Tibial artery (tissue), 4 donors: ENCODE measurements at regions not wholly inside any gene's neighbourhood (a gene's known extent, or its start where the extent isn't known, plus 50 kb on each side); places are given as distances from the start of the nearest gene placed in this dataset.

Source experiments
- DNase-seq, 2 donors: peaks; one replicate each; pipeline ENCODE4 v3.0.0-alpha.2; 2019
- H3K27ac ChIP-seq, 2 donors: fragments of 200-600 bp; sonication (generic) in 1 of 2; 1 replicate in 1 of 2; 2 replicates in 1 of 2; pipeline ENCODE4 v1.5.1; 2018 to 2019; ENCODE audit warnings: mild to moderate bottlenecking in 1 of 2
- H3K27me3 ChIP-seq, 2 donors: fragments of 200-600 bp; sonication (generic) in 1 of 2; one replicate each; pipeline versions ENCODE4 v1.5.1 to v1.6.0; 2016 to 2019
- H3K36me3 ChIP-seq, 3 donors: fragments of 200-600 bp; sonication (generic) in 2 of 3; one replicate each; pipeline ENCODE4 v1.5.1; 2016 to 2019; ENCODE audit warnings: mild to moderate bottlenecking in 2 of 3
- H3K4me1 ChIP-seq, 4 donors: fragments of 200-600 bp; sonication (generic) in 2 of 4; 1 replicate in 3 of 4; 2 replicates in 1 of 4; pipeline ENCODE4 v1.5.1; 2016 to 2019
- H3K4me3 ChIP-seq, 2 donors: fragments of 200-600 bp; sonication (generic) in 1 of 2; 1 replicate in 1 of 2; 2 replicates in 1 of 2; pipeline ENCODE4 v1.5.1; 2018 to 2019; ENCODE audit warnings: mild to moderate bottlenecking in 2 of 2
- H3K9me3 ChIP-seq, 3 donors: fragments of 200-600 bp; sonication (generic) in 1 of 3; one replicate each; pipeline ENCODE4 v1.5.1; 2016 to 2019
- intact Hi-C: fragments of 100-400 bp; cut with DNase I; formaldehyde crosslinking; loops from one replicate; pipeline ENCODE4 v1.15.0; 2023; ENCODE audit warnings: low total_unique reads
- TF ChIP-seq, protein P1 (sequence below), 2 experiments: fragments of 200-600 bp in 1 of 2; fragments of 450-650 bp in 1 of 2; IDR thresholded peaks; one replicate each; pipeline ENCODE4 v1.5.1; 2017 to 2019; ENCODE audit warnings: antibody characterized with exemption in 2 of 2, mild to moderate bottlenecking in 1 of 2, moderate library complexity in 1 of 2

DNA sequence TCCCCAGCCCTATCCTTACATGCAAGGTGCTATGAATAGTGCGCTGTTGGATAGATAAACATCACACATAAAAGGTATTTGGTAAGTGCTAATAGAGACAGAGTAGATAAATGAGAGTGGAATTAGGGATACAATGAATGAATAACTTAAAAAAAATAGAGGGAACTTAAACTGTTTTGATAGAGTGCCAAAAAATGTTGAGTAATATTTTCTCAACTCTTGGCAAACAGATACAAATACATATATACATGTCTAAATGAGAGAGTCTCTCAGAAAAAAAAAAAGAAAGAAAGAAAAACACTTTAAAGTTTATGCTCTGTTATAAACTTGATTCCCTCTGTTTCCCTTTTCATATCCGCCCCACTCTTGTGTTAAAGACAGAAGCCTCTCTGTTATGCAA is 667.4 kb downstream of the ROBO2 start:
- H3K36me3 ChIP-seq = no peaks in the 10 kb centered on the region
- no peak overlapping the region for H3K27ac ChIP-seq
- no peak for DNase-seq
- H3K9me3 ChIP-seq = no peaks in the 10 kb centered on the region
- no peak overlapping the region for H3K4me3 ChIP-seq
- intact Hi-C loops = no loop called here
- TF ChIP-seq, protein P1, sequence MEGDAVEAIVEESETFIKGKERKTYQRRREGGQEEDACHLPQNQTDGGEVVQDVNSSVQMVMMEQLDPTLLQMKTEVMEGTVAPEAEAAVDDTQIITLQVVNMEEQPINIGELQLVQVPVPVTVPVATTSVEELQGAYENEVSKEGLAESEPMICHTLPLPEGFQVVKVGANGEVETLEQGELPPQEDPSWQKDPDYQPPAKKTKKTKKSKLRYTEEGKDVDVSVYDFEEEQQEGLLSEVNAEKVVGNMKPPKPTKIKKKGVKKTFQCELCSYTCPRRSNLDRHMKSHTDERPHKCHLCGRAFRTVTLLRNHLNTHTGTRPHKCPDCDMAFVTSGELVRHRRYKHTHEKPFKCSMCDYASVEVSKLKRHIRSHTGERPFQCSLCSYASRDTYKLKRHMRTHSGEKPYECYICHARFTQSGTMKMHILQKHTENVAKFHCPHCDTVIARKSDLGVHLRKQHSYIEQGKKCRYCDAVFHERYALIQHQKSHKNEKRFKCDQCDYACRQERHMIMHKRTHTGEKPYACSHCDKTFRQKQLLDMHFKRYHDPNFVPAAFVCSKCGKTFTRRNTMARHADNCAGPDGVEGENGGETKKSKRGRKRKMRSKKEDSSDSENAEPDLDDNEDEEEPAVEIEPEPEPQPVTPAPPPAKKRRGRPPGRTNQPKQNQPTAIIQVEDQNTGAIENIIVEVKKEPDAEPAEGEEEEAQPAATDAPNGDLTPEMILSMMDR (IDR thresholded peaks at IDR 0.05) = no peak
- H3K4me1 ChIP-seq = no peaks in the 10 kb centered on the region
- no peaks in the 10 kb centered on the region for H3K27me3 ChIP-seq

DNA sequence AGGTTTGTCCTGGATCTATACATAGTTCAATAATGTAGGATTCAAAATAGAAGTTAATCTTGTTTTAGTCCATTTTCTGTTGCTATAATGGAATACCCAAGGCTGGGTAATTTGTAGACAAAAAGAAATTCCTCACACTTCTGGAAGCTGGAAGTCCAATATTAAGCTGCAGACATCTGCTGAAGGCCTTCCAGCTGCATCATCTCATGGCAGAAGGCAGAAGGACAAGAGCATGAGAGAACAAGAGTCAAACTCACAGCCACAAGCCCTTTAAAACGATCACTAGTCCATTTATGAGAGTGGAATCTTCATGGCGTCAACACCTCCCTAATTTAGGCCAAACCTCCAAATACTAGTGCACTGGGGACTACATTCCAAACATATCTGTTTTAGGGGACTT is 669.3 kb downstream of the ROBO2 start:
- no peaks in the 10 kb centered on the region for H3K36me3 ChIP-seq
- intact Hi-C loops = no loop called here
- TF ChIP-seq, protein P1 (IDR thresholded peaks at IDR 0.05) = no peak

DNA sequence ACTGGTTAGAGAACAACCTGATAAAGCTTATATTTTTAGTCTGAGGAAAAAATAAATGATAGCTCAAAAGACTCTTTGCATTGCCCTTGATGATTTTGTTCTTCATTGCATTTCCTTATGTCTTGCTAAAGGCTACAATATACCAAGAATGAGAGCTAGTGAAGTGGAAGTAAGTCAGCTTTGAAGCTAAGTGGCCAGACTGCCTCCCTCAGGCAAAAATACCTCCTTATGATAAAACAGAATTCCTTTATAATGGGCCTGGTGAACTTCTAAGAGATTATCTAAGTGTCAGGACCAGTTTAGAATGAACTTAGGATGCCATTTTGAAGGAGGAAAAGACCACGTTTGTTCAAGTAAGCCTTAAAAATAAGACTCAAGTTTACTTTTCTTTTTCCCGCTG is 678.4 kb downstream of the ROBO2 start:
- intact Hi-C loops = no loop called here
- no peaks in the 10 kb centered on the region for H3K9me3 ChIP-seq
- H3K36me3 ChIP-seq = no peaks in the 10 kb centered on the region
- TF ChIP-seq, protein P1 (IDR thresholded peaks at IDR 0.05) = no peak
- no peak overlapping the region for H3K4me3 ChIP-seq
- DNase-seq = no peak
- H3K27me3 ChIP-seq = no peaks in the 10 kb centered on the region
- H3K27ac ChIP-seq = no peak overlapping the region
- peaks cover 0 to 9% (median 0%) of the 10 kb centered on the region in 4 donors for H3K4me1 ChIP-seq

More for the DNA sequence above, 669.3 kb downstream of the ROBO2 start:
- Histone ChIP-seq H3K9me3 (no peaks in the 10 kb centered on the region), H3K4me3 (no peak overlapping the region), H3K27me3 (no peaks in the 10 kb centered on the region), H3K4me1 (peaks cover 0 to 7% (median 0%) of the 10 kb centered on the region in 4 donors), H3K27ac (no peak overlapping the region)
- no peak for DNase-seq

DNA sequence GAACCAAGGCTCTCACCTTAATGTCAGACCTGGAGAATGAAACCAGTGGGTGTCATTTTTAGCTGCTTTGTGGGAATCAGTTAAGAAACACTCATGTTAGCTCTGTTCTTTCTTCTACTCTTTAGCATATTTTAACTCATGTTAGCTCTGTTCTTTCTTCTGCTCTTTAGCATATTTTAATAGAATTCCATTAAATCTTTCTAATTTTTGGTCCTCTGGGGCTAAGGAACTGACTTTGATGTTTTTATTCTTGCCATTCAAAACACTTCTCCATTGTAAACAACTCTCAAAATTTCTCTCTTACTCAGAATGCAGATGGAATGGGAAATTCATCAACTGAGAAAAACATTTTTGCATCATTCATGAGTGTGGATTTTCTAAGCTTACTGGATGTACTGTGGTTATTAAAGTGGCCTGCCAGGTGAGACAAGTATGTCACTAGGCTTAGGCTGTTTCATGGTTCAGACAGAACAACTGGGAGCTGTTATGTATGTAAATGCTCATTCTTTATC is 680.6 kb downstream of the ROBO2 start:
- H3K4me3 ChIP-seq = no peak overlapping the region
- H3K9me3 ChIP-seq = no peaks in the 10 kb centered on the region
- H3K27me3 ChIP-seq = no peaks in the 10 kb centered on the region
- DNase-seq = no peak
- intact Hi-C loops = no loop called here
- no peaks in the 10 kb centered on the region for H3K4me1 ChIP-seq
- TF ChIP-seq, protein P1 (IDR thresholded peaks at IDR 0.05) = no peak
- no peak overlapping the region for H3K27ac ChIP-seq
- no peaks in the 10 kb centered on the region for H3K36me3 ChIP-seq

DNA sequence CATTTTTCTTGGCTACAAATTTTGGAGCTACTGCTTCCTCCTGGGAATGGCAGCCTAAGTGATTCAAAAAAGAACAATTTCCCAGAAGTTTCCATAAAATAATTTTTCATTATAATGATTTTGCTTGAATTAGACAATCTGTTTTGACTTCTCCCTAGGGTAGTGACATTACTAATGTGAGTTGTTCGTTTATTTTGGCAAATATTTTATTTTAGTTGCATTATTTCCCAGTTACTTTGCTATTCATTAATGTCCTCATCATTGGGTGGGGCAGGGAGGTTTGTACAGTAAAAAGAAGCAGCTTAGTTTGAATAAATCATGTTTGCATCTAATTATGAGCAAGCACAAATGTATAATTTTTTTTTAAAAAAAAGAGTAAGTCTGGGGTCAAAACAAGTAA is 686.6 kb downstream of the ROBO2 start:
- Histone ChIP-seq H3K27ac (no peak overlapping the region), H3K9me3 (no peaks in the 10 kb centered on the region), H3K4me1 (no peaks in the 10 kb centered on the region), H3K36me3 (no peaks in the 10 kb centered on the region), H3K4me3 (no peak overlapping the region), H3K27me3 (no peaks in the 10 kb centered on the region)
- DNase-seq = no peak
- intact Hi-C loops = no loop called here
- TF ChIP-seq, protein P1 (IDR thresholded peaks at IDR 0.05) = no peak

DNA sequence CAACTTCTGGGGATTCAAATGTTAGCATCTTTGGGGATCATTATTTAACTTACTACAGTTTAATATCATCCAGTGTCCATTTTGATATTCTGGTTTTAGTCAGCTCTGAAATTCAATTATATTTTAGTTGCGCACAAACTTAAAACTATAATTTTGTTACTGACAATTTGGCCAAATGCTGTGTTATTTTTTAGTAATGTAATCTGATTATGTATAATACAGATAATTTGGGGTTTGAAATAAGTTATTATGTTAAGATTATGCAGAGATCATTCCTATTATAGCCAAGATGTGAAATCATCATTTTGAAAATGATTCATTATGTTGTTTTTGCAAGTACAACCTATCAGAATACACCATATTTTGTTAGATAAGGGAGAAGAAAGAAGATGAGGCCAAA is 706.1 kb downstream of the ROBO2 start:
- TF ChIP-seq, protein P1 (IDR thresholded peaks at IDR 0.05) = no peak
- H3K9me3 ChIP-seq = no peaks in the 10 kb centered on the region

More for the DNA sequence above, 706.1 kb downstream of the ROBO2 start:
- intact Hi-C loops = no loop called here
- Histone ChIP-seq H3K27ac (no peak overlapping the region), H3K4me1 (no peaks in the 10 kb centered on the region), H3K4me3 (no peak overlapping the region), H3K36me3 (no peaks in the 10 kb centered on the region), H3K27me3 (no peaks in the 10 kb centered on the region)
- no peak for DNase-seq
